ENCODE measurements at regions not wholly inside any gene's neighbourhood (a gene's known extent, or its start where the extent isn't known, plus 50 kb on each side); places are given as distances from the start of the nearest gene placed in this dataset.

DNA sequence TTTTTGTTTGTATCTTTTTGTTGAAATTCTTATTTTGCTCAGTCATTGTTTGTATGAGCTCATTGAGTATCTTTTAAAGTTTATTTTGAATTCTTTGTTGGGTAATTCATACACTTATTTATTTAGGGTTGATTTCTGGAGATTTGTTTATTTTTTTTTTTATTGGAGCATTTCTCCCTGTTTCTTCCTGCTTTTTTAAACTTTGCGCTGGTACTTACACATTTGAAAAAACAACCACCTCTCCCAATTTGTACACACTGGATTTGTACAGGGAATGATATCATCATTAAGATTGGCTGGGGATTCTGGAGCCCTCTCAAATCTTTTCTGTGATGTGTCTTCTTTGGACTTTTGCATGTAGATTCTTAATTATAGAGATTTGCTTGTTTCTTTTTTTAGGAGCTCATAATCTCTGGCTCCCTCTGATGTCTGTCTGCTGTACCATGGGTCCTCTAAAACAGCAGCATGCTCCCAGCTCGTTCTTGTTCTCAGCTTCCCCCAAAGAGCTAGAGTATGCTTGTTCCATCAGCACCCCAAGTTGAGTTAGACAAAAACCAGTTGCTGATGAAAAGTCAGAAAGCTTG, 310.7 kb downstream of the DUSP10 start:
- Histone ChIP-seq H3K18ac (ENCODE audit: low read length) (no peak overlapping the region), H3K4me1 (ENCODE audit: control insufficient read depth in 2 of 2, insufficient read depth in 1 of 2, low read depth in 1 of 2, low read length in 2 of 2) (no peaks in the 10 kb centered on the region), H2BK5ac (ENCODE audit: low read length) (no peak overlapping the region), H3K14ac (ENCODE audit: low read length) (no peak overlapping the region), H2BK120ac (ENCODE audit: low read depth, low read length) (no peak overlapping the region), H3K9me3 (replicated peaks in 1 of 2; ENCODE audit: control insufficient read depth in 2 of 2, insufficient read depth in 1 of 2, low read depth in 1 of 2, low read length in 2 of 2) (no peaks in the 10 kb centered on the region), H2AK5ac (ENCODE audit: low read depth, low read length) (no peak overlapping the region), H2BK12ac (ENCODE audit: low read length) (no peak overlapping the region), H4K8ac (ENCODE audit: low read depth, low read length) (no peak overlapping the region), H3K27me3 (ENCODE audit: control insufficient read depth in 3 of 3, insufficient read depth in 3 of 3, low read depth in 1 of 3, low read length in 3 of 3) (no peaks in the 10 kb centered on the region), H4K91ac (ENCODE audit: low read depth, low read length, poor library complexity) (no peak overlapping the region), H3K4me2 (ENCODE audit: insufficient read depth, low read length, poor library complexity, severe bottlenecking) (no peak overlapping the region), H2BK15ac (ENCODE audit: low read length) (no peak overlapping the region), H3K9ac (ENCODE audit: low read depth, low read length, poor library complexity) (no peak overlapping the region), H3K79me1 (ENCODE audit: low read depth, low read length) (no peaks in the 10 kb centered on the region), H3K4me3 (ENCODE audit: low read length in 2 of 2) (no peak overlapping the region), H3K23ac (ENCODE audit: low read depth, low read length, poor library complexity) (no peak overlapping the region), H2AFZ (ENCODE audit: low read length) (no peak overlapping the region), H3K27ac (replicated peaks; ENCODE audit: low read length) (no peak overlapping the region), H3K4ac (ENCODE audit: low read length) (no peak overlapping the region), H3K36me3 (replicated peaks in 1 of 2; ENCODE audit: control insufficient read depth in 2 of 2, insufficient read depth in 2 of 2, low read length in 2 of 2) (no peaks in the 10 kb centered on the region)
- no peak for DNase-seq (ENCODE audit: low spot score)
- no CpG with 5 or more reads among the region's 2 CpGs for WGBS, 2 donors (ENCODE audit: extremely low coverage in 2 of 2, insufficient read length in 2 of 2, insufficient replicate concordance in 1 of 2)

DNA sequence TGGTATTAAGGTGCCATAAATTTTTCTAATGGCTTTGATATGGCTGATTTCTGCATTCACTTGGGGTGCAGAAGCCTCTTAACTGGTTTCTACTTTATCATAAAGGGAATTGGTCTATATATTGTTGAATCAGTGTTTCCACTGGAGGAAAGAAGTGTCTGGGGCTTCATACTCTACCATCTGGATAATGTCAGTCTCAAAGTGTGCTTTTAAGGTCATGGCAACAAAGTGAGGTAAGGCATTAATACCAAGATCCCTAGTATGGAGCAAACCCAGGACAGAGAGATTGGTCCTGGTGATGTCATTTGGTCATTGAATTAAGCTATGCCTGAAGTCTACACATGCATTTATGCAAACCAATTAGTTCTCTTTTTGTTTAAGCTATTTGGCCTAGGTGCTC, 309.9 kb downstream of the DUSP10 start:
- H4K8ac ChIP-seq (ENCODE audit: low read depth, low read length): no peak overlapping the region
- H3K4me2 ChIP-seq (ENCODE audit: insufficient read depth, low read length, poor library complexity, severe bottlenecking): no peak overlapping the region
- H2AK5ac ChIP-seq (ENCODE audit: low read depth, low read length): no peak overlapping the region
- no peak overlapping the region for H3K27ac ChIP-seq (replicated peaks; ENCODE audit: low read length)
- H3K4me1 ChIP-seq (ENCODE audit: control insufficient read depth in 2 of 2, insufficient read depth in 1 of 2, low read depth in 1 of 2, low read length in 2 of 2): no peaks in the 10 kb centered on the region
- no peaks in the 10 kb centered on the region for H3K27me3 ChIP-seq (ENCODE audit: control insufficient read depth in 3 of 3, insufficient read depth in 3 of 3, low read depth in 1 of 3, low read length in 3 of 3)
- H3K36me3 ChIP-seq (replicated peaks in 1 of 2; ENCODE audit: control insufficient read depth in 2 of 2, insufficient read depth in 2 of 2, low read length in 2 of 2): no peaks in the 10 kb centered on the region
- no peak overlapping the region for H2BK15ac ChIP-seq (ENCODE audit: low read length)
- H3K4ac ChIP-seq (ENCODE audit: low read length): no peak overlapping the region
- no peak overlapping the region for H3K9ac ChIP-seq (ENCODE audit: low read depth, low read length, poor library complexity)
- H3K23ac ChIP-seq (ENCODE audit: low read depth, low read length, poor library complexity): no peak overlapping the region
- H2BK12ac ChIP-seq (ENCODE audit: low read length): no peak overlapping the region
- H3K79me1 ChIP-seq (ENCODE audit: low read depth, low read length): no peaks in the 10 kb centered on the region
- H2BK5ac ChIP-seq (ENCODE audit: low read length): no peak overlapping the region
- no peak overlapping the region for H2AFZ ChIP-seq (ENCODE audit: low read length)
- no peak overlapping the region for H3K14ac ChIP-seq (ENCODE audit: low read length)
- no peaks in the 10 kb centered on the region for H3K9me3 ChIP-seq (replicated peaks in 1 of 2; ENCODE audit: control insufficient read depth in 2 of 2, insufficient read depth in 1 of 2, low read depth in 1 of 2, low read length in 2 of 2)
- no peak overlapping the region for H2BK120ac ChIP-seq (ENCODE audit: low read depth, low read length)
- no peak overlapping the region for H3K4me3 ChIP-seq (ENCODE audit: low read length in 2 of 2)
- no peak overlapping the region for H3K18ac ChIP-seq (ENCODE audit: low read length)
- DNase-seq (ENCODE audit: low spot score): no peak
- no peak overlapping the region for H4K91ac ChIP-seq (ENCODE audit: low read depth, low read length, poor library complexity)

DNA sequence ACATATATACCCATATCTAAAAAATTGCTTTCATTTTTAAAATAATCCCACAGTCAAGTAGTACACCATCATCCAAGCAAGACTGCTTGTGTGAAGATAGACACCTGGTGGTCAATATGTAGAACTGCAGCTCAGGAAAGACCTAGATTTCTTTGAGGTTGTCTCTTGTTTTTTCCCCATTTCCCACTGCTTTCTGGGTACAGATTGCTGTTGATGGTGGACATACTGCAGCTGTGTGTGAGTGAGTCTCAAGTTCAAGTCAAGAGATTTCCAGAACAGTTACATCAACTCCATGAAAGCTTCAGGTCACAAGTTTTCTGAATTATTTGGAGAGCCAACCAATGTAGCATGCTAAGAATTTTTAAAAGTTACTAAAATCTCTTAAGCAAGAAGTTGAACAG, 306.4 kb downstream of the DUSP10 start:
- Histone ChIP-seq H3K9ac (ENCODE audit: low read depth, low read length, poor library complexity) (no peak overlapping the region), H3K4me3 (ENCODE audit: low read length in 2 of 2) (no peak overlapping the region), H4K8ac (ENCODE audit: low read depth, low read length) (no peak overlapping the region), H3K36me3 (replicated peaks in 1 of 2; ENCODE audit: control insufficient read depth in 2 of 2, insufficient read depth in 2 of 2, low read length in 2 of 2) (no peaks in the 10 kb centered on the region), H2BK120ac (ENCODE audit: low read depth, low read length) (no peak overlapping the region), H3K27me3 (ENCODE audit: control insufficient read depth in 3 of 3, insufficient read depth in 3 of 3, low read depth in 1 of 3, low read length in 3 of 3) (no peaks in the 10 kb centered on the region), H3K9me3 (replicated peaks in 1 of 2; ENCODE audit: control insufficient read depth in 2 of 2, insufficient read depth in 1 of 2, low read depth in 1 of 2, low read length in 2 of 2) (no peaks in the 10 kb centered on the region), H3K18ac (ENCODE audit: low read length) (no peak overlapping the region), H3K14ac (ENCODE audit: low read length) (no peak overlapping the region), H2BK12ac (ENCODE audit: low read length) (no peak overlapping the region), H3K79me1 (ENCODE audit: low read depth, low read length) (no peaks in the 10 kb centered on the region), H3K23ac (ENCODE audit: low read depth, low read length, poor library complexity) (no peak overlapping the region), H3K4ac (ENCODE audit: low read length) (no peak overlapping the region), H2AK5ac (ENCODE audit: low read depth, low read length) (no peak overlapping the region), H3K4me1 (ENCODE audit: control insufficient read depth in 2 of 2, insufficient read depth in 1 of 2, low read depth in 1 of 2, low read length in 2 of 2) (no peaks in the 10 kb centered on the region), H2BK15ac (ENCODE audit: low read length) (no peak overlapping the region), H2AFZ (ENCODE audit: low read length) (no peak overlapping the region), H3K27ac (replicated peaks; ENCODE audit: low read length) (no peak overlapping the region), H2BK5ac (ENCODE audit: low read length) (no peak overlapping the region), H3K4me2 (ENCODE audit: insufficient read depth, low read length, poor library complexity, severe bottlenecking) (no peak overlapping the region), H4K91ac (ENCODE audit: low read depth, low read length, poor library complexity) (no peak overlapping the region)
- DNase-seq (ENCODE audit: low spot score): peak; percentile 24

DNA sequence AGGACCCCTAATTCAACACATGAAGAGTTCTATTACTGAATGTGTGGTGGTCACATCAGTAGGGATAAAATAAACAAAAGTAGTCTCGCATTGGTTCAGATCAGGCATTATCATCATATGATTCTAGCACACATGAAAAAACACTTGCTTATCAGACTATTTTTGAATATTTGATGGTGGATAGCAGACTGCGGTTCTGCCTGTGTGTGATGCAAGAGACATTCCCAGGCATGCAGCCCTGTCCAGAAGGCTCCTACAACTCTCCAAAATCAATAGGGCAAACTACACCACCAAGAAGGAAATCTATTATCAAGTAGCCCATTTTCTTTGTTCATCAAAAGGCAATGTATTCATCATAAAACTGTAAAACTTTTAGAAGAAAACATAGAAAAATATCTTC, 304.7 kb downstream of the DUSP10 start:
- Histone ChIP-seq H3K79me1 (ENCODE audit: low read depth, low read length) (no peaks in the 10 kb centered on the region), H3K4me3 (ENCODE audit: low read length in 2 of 2) (no peak overlapping the region), H3K27ac (replicated peaks; ENCODE audit: low read length) (no peak overlapping the region), H3K23ac (ENCODE audit: low read depth, low read length, poor library complexity) (no peak overlapping the region), H3K9ac (ENCODE audit: low read depth, low read length, poor library complexity) (no peak overlapping the region), H3K27me3 (ENCODE audit: control insufficient read depth in 3 of 3, insufficient read depth in 3 of 3, low read depth in 1 of 3, low read length in 3 of 3) (no peaks in the 10 kb centered on the region), H2AK5ac (ENCODE audit: low read depth, low read length) (no peak overlapping the region), H2BK12ac (ENCODE audit: low read length) (no peak overlapping the region), H3K4ac (ENCODE audit: low read length) (no peak overlapping the region), H3K18ac (ENCODE audit: low read length) (no peak overlapping the region), H2AFZ (ENCODE audit: low read length) (no peak overlapping the region), H3K14ac (ENCODE audit: low read length) (no peak overlapping the region), H4K91ac (ENCODE audit: low read depth, low read length, poor library complexity) (no peak overlapping the region), H2BK5ac (ENCODE audit: low read length) (no peak overlapping the region), H2BK120ac (ENCODE audit: low read depth, low read length) (no peak overlapping the region), H3K9me3 (replicated peaks in 1 of 2; ENCODE audit: control insufficient read depth in 2 of 2, insufficient read depth in 1 of 2, low read depth in 1 of 2, low read length in 2 of 2) (no peaks in the 10 kb centered on the region), H3K4me1 (ENCODE audit: control insufficient read depth in 2 of 2, insufficient read depth in 1 of 2, low read depth in 1 of 2, low read length in 2 of 2) (no peaks in the 10 kb centered on the region), H3K4me2 (ENCODE audit: insufficient read depth, low read length, poor library complexity, severe bottlenecking) (no peak overlapping the region), H3K36me3 (replicated peaks in 1 of 2; ENCODE audit: control insufficient read depth in 2 of 2, insufficient read depth in 2 of 2, low read length in 2 of 2) (no peaks in the 10 kb centered on the region), H2BK15ac (ENCODE audit: low read length) (no peak overlapping the region), H4K8ac (ENCODE audit: low read depth, low read length) (no peak overlapping the region)
- WGBS, 2 donors (ENCODE audit: extremely low coverage in 2 of 2, insufficient read length in 2 of 2, insufficient replicate concordance in 1 of 2): no CpG with 5 or more reads among the region's 2 CpGs
- DNase-seq (ENCODE audit: low spot score): no peak

Data from neuronal stem cell (in vitro differentiated cells).